Omental fat pad (tissue), 3 donors: ENCODE measurements at regions not wholly inside any gene's neighbourhood (a gene's known extent, or its start where the extent isn't known, plus 50 kb on each side); places are given as distances from the start of the nearest gene placed in this dataset.
"Not testable (repeated sequence)": the region's sequence is repeated elsewhere in the genome, so short reads cannot be mapped to it uniquely, and the experiment has no call there.

ENCODE experiments used
- ATAC-seq: fragments of 150-250 bp; one replicate; pipeline ENCODE4 v1.9.1; 2016; ENCODE audit warnings: mild to moderate bottlenecking, moderate library complexity; ENCODE audit not compliant: low FRiP score
- DNase-seq: peaks from one replicate; pipeline ENCODE4 v3.0.0-alpha.2; 2019; ENCODE audit warnings: low spot score
- TF ChIP-seq, protein P1 (sequence below), 3 donors: fragments of 450-650 bp; IDR thresholded peaks; one replicate each; pipeline ENCODE4 v1.5.1; 2016 to 2017; ENCODE audit warnings: antibody characterized with exemption in 3 of 3, mild to moderate bottlenecking in 3 of 3, moderate library complexity in 2 of 3

DNA sequence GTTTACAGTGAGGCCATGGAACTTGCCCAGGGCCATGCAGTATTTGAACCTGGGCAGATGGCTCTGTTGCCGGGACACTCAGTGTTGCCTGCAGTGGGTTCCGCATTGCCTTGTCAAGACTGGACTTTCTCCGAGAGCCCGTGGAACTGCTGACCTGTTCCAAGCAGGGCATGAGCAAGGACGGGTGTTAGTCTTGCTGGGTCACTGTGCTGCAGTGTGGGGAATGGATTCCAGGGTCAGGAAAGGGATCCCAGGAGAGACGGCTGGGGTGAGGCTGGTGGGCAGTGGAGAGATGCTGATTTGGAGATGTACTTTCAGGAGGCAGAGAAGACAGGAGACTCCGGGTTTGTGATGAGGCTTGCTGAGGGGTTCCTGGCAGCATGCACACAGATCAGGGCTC is 348.7 kb upstream of the HS6ST1 start:
- DNase-seq = no peak
- TF ChIP-seq, protein P1, sequence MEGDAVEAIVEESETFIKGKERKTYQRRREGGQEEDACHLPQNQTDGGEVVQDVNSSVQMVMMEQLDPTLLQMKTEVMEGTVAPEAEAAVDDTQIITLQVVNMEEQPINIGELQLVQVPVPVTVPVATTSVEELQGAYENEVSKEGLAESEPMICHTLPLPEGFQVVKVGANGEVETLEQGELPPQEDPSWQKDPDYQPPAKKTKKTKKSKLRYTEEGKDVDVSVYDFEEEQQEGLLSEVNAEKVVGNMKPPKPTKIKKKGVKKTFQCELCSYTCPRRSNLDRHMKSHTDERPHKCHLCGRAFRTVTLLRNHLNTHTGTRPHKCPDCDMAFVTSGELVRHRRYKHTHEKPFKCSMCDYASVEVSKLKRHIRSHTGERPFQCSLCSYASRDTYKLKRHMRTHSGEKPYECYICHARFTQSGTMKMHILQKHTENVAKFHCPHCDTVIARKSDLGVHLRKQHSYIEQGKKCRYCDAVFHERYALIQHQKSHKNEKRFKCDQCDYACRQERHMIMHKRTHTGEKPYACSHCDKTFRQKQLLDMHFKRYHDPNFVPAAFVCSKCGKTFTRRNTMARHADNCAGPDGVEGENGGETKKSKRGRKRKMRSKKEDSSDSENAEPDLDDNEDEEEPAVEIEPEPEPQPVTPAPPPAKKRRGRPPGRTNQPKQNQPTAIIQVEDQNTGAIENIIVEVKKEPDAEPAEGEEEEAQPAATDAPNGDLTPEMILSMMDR (IDR thresholded peaks at IDR 0.05) = no peak
- ATAC-seq = no peak

DNA sequence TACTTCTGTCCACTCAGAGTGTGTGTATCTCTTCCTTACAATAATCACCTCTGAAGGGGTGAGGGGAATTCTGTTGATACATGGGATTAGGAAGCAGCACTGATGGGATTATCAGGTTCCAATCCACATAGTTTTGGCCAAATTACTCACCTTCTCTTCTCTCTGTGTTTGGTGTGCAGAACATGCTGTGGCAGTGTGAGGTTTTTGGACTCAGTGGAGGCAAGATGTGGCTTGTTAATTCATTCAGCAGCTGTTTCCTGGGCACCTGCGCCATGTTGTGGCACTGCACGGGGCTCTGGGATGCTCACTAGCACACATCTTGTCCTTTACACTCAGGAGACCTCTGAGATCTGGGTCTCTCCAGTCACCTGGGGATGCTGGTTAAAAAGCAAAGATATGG is 350.3 kb upstream of the HS6ST1 start:
- TF ChIP-seq, protein P1 (IDR thresholded peaks at IDR 0.05) = no peak
- ATAC-seq (no peak), DNase-seq (no peak)

DNA sequence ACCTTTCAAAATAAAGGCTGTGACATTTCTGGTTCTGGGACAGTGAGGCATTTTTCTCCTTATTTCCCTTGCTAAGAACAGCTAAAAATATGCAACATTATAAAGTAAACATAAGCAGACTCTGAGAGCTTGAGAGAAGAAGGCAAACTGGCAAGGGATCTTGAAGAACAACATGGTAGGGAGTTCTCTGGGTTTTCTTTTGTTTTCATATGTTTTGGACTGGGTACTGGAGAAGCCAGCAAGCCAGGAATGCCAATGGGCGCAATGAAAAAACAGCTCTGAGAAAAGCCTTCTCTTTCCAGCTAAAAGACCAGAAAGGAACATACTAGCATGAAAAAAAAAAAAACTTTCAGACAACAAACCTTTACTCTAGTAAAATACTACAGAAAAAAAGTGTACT is 351.4 kb upstream of the HS6ST1 start:
- ATAC-seq (no peak), DNase-seq (no peak)
- TF ChIP-seq, protein P1 (IDR thresholded peaks at IDR 0.05) = no peak

DNA sequence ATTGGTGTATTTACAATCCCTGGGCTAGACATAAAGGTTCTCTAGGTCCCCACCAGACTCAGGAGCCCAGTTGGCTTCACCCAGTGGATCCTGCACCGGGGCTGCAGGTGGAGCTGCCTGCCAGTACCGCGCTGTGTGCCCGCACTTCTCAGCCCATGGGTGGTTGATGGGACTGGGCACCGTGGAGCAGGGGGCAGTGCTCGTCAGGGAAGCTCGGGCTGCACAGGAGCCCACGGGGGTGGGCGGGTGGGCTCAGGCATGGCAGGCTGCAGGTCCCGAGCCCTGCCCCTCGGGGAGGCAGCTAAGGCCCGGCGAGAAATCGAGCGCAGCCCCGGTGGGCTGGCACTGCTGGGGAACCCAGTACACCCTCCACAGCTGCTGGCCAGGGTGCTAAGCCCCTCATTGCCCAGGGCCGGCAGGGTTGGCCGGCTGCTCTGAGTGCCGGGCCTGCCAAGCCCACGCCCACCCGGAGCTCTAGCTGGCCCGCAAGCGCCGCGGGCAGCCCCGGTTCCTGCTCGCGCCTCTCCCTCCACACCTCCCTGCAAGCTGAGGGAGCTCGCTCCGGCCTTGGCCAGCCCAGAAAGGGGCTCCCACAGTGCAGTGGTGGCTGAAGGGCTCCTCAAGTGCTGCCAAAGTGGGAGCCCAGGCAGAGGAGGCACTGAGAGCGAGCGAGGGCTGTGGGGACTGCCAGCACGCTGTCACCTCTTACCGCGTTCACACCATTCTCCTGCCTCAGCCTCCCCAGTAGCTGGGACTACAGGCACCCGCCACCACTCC is 353.5 kb upstream of the HS6ST1 start:
- DNase-seq, ATAC-seq: not testable (repeated sequence)

DNA sequence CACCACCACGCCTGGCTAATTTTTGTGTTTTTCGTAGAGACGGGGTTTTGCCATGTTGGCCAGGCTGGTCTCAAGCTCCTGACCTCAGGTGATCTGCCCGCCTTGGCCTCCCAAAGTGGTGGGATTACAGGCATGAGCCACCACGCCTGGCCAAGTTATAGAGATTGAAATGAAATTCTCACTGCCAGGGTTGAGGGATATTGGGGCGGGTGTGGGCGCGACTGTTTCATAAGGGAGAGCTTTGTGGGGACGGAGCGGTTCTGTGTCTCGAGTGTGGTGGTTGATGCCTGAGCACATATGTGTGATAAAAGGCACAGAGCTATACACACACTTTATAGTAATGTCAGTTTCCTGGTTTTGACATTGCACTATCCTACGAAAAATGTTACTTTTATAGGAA is 361.0 kb upstream of the HS6ST1 start:
- ATAC-seq, DNase-seq: not testable (repeated sequence)

DNA sequence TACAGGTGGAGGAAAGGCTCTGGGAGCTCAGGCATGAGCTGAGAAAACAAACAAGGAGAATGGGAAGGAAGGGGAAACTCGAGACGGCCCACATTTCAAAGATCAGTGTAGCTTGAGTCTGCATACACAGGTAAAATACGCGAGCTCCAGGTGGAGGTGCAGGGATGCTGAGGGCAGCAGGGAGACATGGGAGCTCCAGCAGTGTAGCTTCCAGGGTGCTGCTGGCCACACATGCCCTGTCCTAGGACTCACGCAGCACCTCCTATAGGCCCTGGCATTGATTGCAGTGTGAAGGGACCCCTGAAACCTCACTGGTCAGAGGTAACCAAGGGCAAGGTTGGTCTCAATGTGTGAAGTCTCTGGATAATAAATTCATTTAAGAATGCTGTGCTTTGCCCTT is 362.8 kb upstream of the HS6ST1 start:
- TF ChIP-seq, protein P1 (IDR thresholded peaks at IDR 0.05) = no peak
- no peak for ATAC-seq
- no peak for DNase-seq

DNA sequence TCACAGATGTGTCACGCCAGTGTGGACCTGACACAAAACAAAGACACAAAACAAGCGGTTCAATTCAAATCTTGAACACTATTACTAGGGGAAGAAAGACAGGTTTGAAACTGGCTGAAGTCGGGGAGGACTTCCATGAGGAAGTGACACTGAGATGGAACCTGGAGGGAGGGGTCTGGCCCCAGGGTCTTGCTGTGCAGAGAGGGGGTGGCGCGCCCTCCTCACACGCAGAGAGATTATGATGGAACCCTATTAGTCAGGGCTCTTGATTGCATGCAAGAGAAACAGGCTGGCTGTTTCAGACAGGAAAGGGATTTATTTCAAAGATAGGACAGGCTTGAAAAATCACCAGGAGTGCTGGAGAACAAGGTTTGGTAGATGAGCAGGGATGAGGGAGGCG is 363.6 kb upstream of the HS6ST1 start:
- no peak for ATAC-seq
- no peak for DNase-seq
- TF ChIP-seq, protein P1 (IDR thresholded peaks at IDR 0.05) = no peak

DNA sequence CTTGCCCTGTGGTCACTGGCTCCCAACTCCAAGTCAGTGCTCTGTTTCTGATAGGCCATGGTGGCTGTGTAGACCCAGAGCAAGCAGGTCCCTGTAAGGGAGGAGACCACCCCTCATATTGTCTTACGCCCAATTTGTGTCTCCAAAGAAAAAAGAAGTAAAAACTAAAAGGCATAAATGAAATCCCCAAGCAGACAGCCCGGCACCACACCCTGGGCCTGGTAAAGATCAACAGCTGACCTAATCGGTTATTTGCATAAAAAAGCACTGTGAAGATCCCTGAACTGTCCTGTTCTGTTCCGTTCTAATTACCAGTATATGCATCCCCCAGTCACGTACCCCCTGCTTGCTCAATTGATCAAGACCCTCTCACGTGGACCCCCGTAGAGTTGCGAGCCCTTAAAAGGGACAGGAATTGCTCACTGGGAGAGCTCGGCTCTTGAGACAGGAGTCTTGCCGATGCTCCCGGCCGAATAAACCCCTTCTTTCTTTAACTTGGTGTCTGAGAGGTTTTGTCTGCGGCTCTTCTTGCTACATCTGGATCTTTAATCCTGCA is 364.1 kb upstream of the HS6ST1 start:
- DNase-seq (no peak), ATAC-seq (no peak)
- TF ChIP-seq, protein P1 (IDR thresholded peaks at IDR 0.05) = no peak
